Skin epidermis (tissue), 12 donors: ENCODE measurements at regions not wholly inside any gene's neighbourhood (a gene's known extent, or its start where the extent isn't known, plus 50 kb on each side); places are given as distances from the start of the nearest gene placed in this dataset.

ENCODE experiments used
- H3K27ac ChIP-seq, 21 experiments: fragments of 200-600 bp; sonication (generic) in 11 of 21; one replicate each; pipeline ENCODE4 v1.5.0; 2020; ENCODE audit warnings: mild to moderate bottlenecking in 3 of 21, inconsistent platforms in 2 of 21, moderate library complexity in 2 of 21
- H3K4me3 ChIP-seq, 7 experiments: fragments of 200-600 bp; sonication (generic) in 2 of 7; one replicate each; pipeline ENCODE4 v1.5.0; 2020; ENCODE audit warnings: inconsistent platforms in 2 of 7, mild to moderate bottlenecking in 2 of 7, moderate library complexity in 1 of 7

GRCh38 chr9:97747201-97747965 lies 50.2 kb upstream of the XPA start:
- Histone ChIP-seq H3K27ac (no peak overlapping the region), H3K4me3 (no peak overlapping the region)

- H3K27ac ChIP-seq: no peak overlapping the region
Measured at GRCh38 chr9:97748525-97748924, 51.4 kb upstream of the XPA start.

DNA sequence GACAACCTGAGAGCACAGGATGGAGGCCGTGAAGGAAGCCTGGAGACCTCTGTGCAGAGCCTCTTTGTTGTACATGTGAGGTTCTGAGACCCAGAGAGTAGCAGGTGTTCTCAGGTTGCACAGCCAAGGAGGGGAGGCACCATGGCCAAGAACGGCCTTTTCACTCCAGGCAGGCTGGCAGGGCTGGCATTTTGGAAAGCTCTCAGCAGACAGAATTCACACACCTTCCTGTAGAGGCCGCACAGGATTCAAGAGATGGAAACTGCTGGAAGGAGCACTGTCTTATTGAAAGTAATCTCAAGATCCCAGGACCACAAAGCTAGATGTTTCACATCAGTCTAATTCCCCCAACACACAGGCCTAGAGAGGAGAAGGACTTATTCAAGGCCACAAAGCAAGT lies 52.8 kb upstream of the XPA start:
- Histone ChIP-seq H3K4me3 (no peak overlapping the region), H3K27ac (no peak overlapping the region)

More at GRCh38 chr9:97748525-97748924, 51.4 kb upstream of the XPA start:
- no peak overlapping the region for H3K4me3 ChIP-seq

- Histone ChIP-seq H3K4me3 (no peak overlapping the region), H3K27ac (no peak overlapping the region)
Measured at GRCh38 chr9:97751531-97751930, 54.4 kb upstream of the XPA start.

DNA sequence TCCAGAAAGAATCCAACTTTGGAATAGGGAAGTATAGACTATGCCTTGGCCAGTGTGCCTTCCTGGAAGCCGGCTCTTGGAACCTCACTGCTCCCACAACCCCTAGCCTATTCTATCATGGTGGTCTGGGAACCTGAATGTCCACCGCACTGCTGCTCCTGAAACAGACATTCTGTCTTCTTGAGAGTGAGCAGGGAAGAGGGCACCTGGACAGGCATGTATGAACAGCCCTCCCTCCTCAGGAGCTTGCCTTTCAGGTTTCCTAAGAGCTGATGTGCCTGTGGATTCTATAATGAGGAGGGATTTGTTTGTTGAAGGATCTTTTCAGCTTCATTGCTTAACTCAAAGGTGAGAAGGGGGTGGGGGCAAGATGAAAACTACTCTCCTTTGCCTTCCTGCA lies 55.1 kb upstream of the XPA start:
- no peak overlapping the region for H3K4me3 ChIP-seq
- peak overlapping the region in 1 of 21 experiments; percentile 36 for H3K27ac ChIP-seq

GRCh38 chr9:97753364-97753763 lies 56.2 kb upstream of the XPA start:
- H3K27ac ChIP-seq: no peak overlapping the region
- no peak overlapping the region for H3K4me3 ChIP-seq

GRCh38 chr9:97753975-97754374 lies 56.8 kb upstream of the XPA start:
- Histone ChIP-seq H3K27ac (no peak overlapping the region), H3K4me3 (no peak overlapping the region)

- Histone ChIP-seq H3K27ac (no peak overlapping the region), H3K4me3 (no peak overlapping the region)
Measured at GRCh38 chr9:97755618-97756267, 58.6 kb upstream of the XPA start.

- no peak overlapping the region for H3K27ac ChIP-seq
- no peak overlapping the region for H3K4me3 ChIP-seq
Measured at GRCh38 chr9:97756991-97757390, 59.9 kb upstream of the XPA start.

GRCh38 chr9:97758334-97758916 lies 61.3 kb upstream of the XPA start:
- Histone ChIP-seq H3K4me3 (no peak overlapping the region), H3K27ac (no peak overlapping the region)

DNA sequence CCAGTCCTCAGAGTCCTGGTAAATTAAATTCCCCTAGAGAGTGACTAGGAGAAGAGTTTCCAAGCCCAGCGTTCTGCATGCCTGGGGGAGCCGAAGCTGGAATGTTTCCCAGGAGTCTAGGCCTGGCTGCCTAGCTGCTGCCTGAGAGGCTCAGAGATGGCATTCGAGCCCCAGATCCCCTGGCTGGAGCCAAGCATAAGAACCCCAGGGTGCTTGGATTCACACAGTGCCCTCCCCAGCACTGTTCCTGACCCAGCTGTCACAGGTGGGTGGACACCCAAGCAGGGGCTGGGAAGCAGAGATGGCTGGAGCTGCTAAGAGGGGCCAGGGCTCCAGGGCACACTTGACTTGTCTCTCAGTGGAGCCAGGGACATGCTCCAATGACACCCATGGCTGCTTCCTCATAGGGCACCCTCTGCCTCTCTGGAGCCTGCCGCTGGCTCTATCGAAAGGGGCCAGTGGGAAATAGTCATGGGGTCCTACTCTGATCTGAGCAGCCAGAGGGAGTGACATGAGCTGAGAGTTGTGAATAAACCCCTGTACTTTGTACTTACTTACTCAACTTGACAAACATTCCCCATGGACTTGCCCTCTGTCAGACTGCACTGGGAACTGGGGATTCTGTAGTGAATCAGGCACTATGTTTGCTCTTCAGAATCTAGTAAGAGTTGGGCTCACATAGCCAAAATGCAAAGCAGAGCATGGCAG lies 62.6 kb upstream of the XPA start:
- Histone ChIP-seq H3K27ac (no peak overlapping the region), H3K4me3 (no peak overlapping the region)

- Histone ChIP-seq H3K27ac (no peak overlapping the region), H3K4me3 (no peak overlapping the region)
Measured at GRCh38 chr9:97761056-97761598, 64.0 kb upstream of the XPA start.

- Histone ChIP-seq H3K4me3 (no peak overlapping the region), H3K27ac (no peak overlapping the region)
Measured at GRCh38 chr9:97761879-97762278, 64.7 kb upstream of the XPA start.

DNA sequence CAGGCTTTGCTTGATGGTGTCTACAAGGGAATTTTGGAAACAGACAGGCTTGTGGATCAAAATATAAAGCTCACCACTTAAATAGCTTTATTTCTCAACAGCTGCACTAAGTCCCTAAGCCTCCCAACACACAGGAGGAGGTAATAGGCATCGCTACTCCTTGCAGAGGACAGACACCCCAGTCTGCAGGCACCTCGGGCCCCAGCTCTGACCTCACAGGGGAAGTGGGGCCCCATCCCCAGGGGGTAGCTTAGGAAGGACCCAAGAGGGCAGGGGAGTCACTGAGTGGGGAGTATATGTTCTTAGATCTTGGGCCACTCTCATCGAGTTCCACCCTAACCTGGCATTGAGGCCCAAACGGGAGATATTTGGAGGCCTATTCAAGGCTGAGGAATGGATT lies 66.7 kb upstream of the XPA start:
- H3K27ac ChIP-seq: no peak overlapping the region
- no peak overlapping the region for H3K4me3 ChIP-seq

- no peak overlapping the region for H3K4me3 ChIP-seq
- H3K27ac ChIP-seq: no peak overlapping the region
Measured at GRCh38 chr9:97766092-97766491, 69.0 kb upstream of the XPA start.

DNA sequence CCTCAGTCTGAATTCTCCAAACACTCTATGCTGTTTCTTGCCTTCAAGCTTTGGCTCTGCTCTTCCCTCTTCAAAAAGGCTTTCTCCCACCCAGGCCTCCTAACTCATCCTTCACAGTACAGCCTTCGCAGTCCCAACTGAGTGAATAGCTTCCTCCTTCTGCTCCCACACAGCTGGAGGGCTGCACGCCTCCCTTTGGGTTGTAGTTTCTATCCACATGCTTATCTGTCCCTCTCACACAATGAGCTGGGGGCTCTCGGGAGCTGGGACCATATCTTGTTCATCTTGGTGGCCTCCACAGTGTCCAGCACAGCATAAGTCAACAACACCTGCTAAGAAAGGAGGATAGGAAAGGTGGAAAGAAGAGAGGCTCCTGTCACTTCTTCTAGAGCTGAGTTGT lies 69.5 kb upstream of the XPA start:
- no peak overlapping the region for H3K4me3 ChIP-seq
- no peak overlapping the region for H3K27ac ChIP-seq

DNA sequence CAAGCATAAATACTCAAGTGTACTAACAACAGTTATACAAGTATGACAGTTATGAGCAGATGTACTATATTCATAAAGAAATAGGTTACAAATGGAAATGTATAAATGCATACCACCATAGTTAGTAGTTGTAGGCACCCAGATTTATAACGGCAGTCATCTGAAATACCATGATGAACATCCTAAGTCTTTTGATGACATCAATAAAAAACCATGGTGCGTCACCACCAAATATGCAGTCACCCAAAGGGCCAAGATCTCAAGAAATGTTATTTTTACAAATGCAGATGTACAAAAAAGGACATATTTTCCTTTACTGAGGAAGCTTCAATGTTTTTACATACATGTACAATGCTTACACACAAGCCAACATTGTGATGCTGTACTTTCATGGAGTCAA lies 70.8 kb upstream of the XPA start:
- no peak overlapping the region for H3K4me3 ChIP-seq
- no peak overlapping the region for H3K27ac ChIP-seq

DNA sequence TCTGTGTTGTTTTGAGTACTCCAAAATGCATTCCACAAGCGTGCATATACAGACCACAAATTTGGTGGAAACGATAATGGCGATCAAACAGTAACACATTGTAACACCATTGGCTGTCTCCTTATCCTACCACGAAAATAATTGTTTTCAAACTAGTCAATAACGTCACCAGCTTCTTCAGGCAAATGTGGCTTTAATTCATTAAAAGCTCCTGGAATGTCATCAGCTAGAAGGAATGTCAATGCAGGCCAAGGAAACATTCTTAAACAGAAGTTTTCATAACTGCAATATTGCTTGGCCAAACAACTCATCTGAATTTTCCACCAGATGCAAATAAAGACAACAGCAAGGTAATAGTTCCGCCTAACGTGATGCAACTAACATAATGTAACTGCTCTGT lies 71.6 kb upstream of the XPA start:
- peak overlapping the region in 3 of 21 experiments; percentile 27 to 37 (median 29) for H3K27ac ChIP-seq
- no peak overlapping the region for H3K4me3 ChIP-seq

DNA sequence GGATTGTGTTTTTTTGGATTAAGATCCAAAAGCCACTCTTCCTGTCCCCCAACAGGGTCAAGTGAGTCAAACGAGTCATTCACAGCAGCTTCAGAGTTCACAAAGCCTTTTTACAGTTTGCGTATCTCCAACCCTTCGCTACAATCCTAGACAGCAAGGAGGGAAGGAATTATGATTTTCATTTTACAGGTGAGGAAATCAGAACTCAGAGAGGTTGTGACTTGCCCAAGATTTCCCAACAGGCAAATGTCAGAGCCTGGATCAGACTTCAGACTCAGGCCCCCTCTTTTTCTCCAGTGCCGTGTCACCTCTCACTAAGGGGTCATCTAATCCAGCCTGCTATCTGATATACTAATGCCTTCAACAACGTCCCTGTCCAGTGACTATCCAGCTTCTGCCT lies 72.1 kb upstream of the XPA start:
- Histone ChIP-seq H3K4me3 (no peak overlapping the region), H3K27ac (peak overlapping the region in 4 of 21 experiments; percentile 27 to 54 (median 33))

DNA sequence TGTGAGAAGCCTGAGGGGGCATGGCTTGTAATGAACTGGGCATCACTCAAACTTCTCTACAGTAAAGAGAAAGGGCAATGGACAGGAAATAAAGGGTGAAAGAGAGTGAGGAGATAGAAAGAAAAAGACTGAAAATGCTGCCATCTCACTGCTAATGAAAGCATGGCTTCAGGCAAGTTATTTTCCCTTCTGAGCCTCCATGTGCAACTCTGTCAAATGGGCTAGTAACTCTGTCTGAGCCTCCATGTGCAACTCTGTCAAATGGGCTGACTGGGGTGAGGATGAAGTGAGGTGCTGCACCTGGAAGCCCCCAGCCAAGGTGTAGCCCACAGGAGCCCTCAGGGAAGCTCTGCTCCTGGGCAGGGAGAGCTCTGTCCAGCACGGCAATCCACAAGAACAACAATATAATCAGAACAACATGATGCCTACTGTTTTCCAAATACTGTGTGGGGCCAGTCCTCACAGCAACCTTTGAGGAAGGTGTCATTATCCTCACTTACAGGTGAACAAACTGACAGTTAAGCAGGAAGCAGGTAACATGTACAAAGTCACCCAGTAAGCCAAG lies 73.8 kb upstream of the XPA start:
- no peak overlapping the region for H3K4me3 ChIP-seq
- H3K27ac ChIP-seq: no peak overlapping the region
